ENCODE measurements at regions not wholly inside any gene's neighbourhood (a gene's known extent, or its start where the extent isn't known, plus 50 kb on each side); places are given as distances from the start of the nearest gene placed in this dataset.
A peak's percentile ranks its signal among the peaks of the same experiment; 100 is the strongest.

GRCh38 chr10:86579883-86580520 lies 58.4 kb upstream of the WAPL start:
- peaks cover 0 to 1% (median under 1%) of the 10 kb centered on the region in 4 donors for H3K4me1 ChIP-seq
- intact Hi-C loops (cut with DNase I), result no loop called here
- WGBS, 2 donors, result 91 to 94% methylated on average over 5 of the region's 5 CpGs
- no peaks in the 10 kb centered on the region for H3K27me3 ChIP-seq
- no peak overlapping the region for H3K4me3 ChIP-seq
- no peak for DNase-seq
- no peaks in the 10 kb centered on the region for H3K36me3 ChIP-seq
- H3K9me3 ChIP-seq, result no peaks in the 10 kb centered on the region
- TF ChIP-seq, protein P1, sequence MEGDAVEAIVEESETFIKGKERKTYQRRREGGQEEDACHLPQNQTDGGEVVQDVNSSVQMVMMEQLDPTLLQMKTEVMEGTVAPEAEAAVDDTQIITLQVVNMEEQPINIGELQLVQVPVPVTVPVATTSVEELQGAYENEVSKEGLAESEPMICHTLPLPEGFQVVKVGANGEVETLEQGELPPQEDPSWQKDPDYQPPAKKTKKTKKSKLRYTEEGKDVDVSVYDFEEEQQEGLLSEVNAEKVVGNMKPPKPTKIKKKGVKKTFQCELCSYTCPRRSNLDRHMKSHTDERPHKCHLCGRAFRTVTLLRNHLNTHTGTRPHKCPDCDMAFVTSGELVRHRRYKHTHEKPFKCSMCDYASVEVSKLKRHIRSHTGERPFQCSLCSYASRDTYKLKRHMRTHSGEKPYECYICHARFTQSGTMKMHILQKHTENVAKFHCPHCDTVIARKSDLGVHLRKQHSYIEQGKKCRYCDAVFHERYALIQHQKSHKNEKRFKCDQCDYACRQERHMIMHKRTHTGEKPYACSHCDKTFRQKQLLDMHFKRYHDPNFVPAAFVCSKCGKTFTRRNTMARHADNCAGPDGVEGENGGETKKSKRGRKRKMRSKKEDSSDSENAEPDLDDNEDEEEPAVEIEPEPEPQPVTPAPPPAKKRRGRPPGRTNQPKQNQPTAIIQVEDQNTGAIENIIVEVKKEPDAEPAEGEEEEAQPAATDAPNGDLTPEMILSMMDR (IDR thresholded peaks at IDR 0.05), result no peak
- no peak for TF ChIP-seq POLR2A (IDR thresholded peaks at IDR 0.05)
- no peak for TF ChIP-seq POLR2AphosphoS5 (IDR thresholded peaks at IDR 0.05)
- TF ChIP-seq EP300 (IDR thresholded peaks at IDR 0.05), result no peak
- no peak overlapping the region for H3K27ac ChIP-seq

DNA sequence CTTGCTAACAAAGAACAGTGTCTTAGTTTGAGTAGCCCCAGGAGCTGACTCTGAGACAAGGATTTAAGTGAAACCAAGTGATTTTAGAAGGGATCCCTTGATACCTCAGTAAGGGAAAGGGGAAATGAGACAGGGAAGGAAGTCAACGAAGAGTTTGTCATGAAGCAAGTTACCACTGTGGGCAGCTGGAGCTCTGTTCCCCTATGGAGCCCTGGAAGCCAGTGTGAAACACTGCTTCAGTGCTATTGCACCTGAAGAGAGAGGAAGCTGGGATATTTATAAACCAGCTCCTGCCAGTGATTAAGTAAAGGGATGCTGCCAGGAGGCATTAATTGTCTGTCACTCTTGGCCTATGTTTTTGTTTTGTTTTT lies 58.9 kb upstream of the WAPL start:
- Histone ChIP-seq H3K4me3 (no peak overlapping the region), H3K4me1 (peaks cover 0 to 7% (median 5%) of the 10 kb centered on the region in 4 donors), H3K36me3 (no peaks in the 10 kb centered on the region), H3K27ac (no peak overlapping the region), H3K9me3 (no peaks in the 10 kb centered on the region), H3K27me3 (no peaks in the 10 kb centered on the region)
- WGBS, 2 donors, result 50 to 80% methylated on average over 1 of the region's 1 CpG
- DNase-seq, result no peak
- intact Hi-C loops (cut with DNase I), result no loop called here
- TF ChIP-seq, protein P1 (IDR thresholded peaks at IDR 0.05), result no peak
- TF ChIP-seq POLR2A (IDR thresholded peaks at IDR 0.05) (no peak), EP300 (IDR thresholded peaks at IDR 0.05) (no peak), POLR2AphosphoS5 (IDR thresholded peaks at IDR 0.05) (no peak)

DNA sequence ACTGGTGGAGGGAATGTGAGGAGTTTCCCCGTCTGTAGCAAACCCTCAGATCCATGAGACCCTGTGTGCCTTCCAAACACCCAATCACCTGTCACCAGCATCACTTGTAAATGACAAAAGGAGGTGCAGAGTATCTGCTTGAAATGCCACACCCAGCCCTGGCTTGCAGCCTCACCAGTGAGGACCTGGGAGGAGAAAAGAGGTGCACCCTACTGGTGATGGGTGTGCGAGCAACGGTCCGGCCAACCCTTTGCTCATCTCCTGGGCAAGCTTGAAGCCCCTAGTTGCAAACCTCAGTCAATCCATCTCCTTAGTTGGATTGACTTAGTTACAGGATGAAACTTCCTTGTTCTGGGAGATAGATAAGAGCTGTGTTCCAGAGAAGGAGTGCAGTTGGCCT lies 62.4 kb upstream of the WAPL start:
- 42 to 52% methylated on average over 4 of the region's 4 CpGs for WGBS, 2 donors
- H3K4me3 ChIP-seq, result no peak overlapping the region
- TF ChIP-seq POLR2A (IDR thresholded peaks at IDR 0.05), result no peak
- TF ChIP-seq EP300 (IDR thresholded peaks at IDR 0.05), result no peak
- TF ChIP-seq POLR2AphosphoS5 (IDR thresholded peaks at IDR 0.05), result no peak
- TF ChIP-seq, protein P1 (IDR thresholded peaks at IDR 0.05), result no peak
- DNase-seq, result no peak
- no peaks in the 10 kb centered on the region for H3K9me3 ChIP-seq
- intact Hi-C loops (cut with DNase I), result no loop called here
- no peak overlapping the region for H3K27ac ChIP-seq
- no peaks in the 10 kb centered on the region for H3K27me3 ChIP-seq
- H3K36me3 ChIP-seq, result no peaks in the 10 kb centered on the region
- peaks cover 0 to 8% (median 5%) of the 10 kb centered on the region in 4 donors for H3K4me1 ChIP-seq

GRCh38 chr10:86585037-86585929 lies 63.7 kb upstream of the WAPL start:
- H3K27ac ChIP-seq, result peak overlapping the region in 1 of 4 donors; percentile 30
- 36 to 39% methylated on average over 13 of the region's 13 CpGs for WGBS, 2 donors
- intact Hi-C loops (cut with DNase I), result loop anchor here (1.0 to 5.0 kb wide), 2 partner anchors 63 to 186 kb away; partner anchors contain the start of gene WAPL
- H3K9me3 ChIP-seq, result no peaks in the 10 kb centered on the region
- TF ChIP-seq, protein P1 (IDR thresholded peaks at IDR 0.05), result peak; percentile 81 to 96 (median 94)
- no peak for TF ChIP-seq POLR2A (IDR thresholded peaks at IDR 0.05)
- TF ChIP-seq EP300 (IDR thresholded peaks at IDR 0.05), result no peak
- H3K4me3 ChIP-seq, result no peak overlapping the region
- peak; percentile 82 for DNase-seq
- H3K36me3 ChIP-seq, result no peaks in the 10 kb centered on the region
- H3K4me1 ChIP-seq, result peaks cover 0 to 8% (median 5%) of the 10 kb centered on the region in 4 donors
- no peaks in the 10 kb centered on the region for H3K27me3 ChIP-seq
